GM12865 (cell line): ENCODE measurements at regions not wholly inside any gene's neighbourhood (a gene's known extent, or its start where the extent isn't known, plus 50 kb on each side); places are given as distances from the start of the nearest gene placed in this dataset.

Experiments
- DNase-seq: peaks from one replicate; pipeline ENCODE4 v3.0.0; 2010; ENCODE audit warnings: low read depth
- H3K4me3 ChIP-seq: 2 replicates; pipeline ENCODE4 v1.5.1; 2011; ENCODE audit warnings: mild to moderate bottlenecking, low read depth, low read length, control low read depth
- CTCF ChIP-seq: IDR thresholded peaks from 2 replicates; pipeline ENCODE4 v1.5.1; 2011; ENCODE audit warnings: low read length, control low read depth, low read depth, inconsistent platforms; ENCODE audit not compliant: insufficient read depth; ENCODE audit errors: missing control alignments

DNA sequence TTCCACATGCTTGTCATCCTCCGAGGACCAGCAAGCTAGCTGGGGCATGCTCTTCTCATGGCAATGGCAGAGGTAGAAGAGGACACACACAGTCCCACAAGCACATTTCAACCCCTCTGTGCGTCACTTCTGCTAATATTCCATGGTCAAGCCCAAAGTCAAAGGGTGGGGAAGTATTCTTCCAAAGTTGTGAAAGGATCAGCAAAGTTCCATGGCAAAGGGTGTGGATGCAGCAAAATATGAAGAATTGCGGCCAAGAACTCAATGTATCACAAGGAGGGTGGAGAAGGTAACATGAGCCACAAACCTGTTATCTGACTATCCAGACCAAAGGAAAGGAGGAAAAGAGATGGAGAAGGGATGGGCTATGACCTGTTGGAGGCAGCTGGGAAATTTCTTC lies 71.2 kb upstream of the SNRK start:
- H3K4me3 ChIP-seq, result no peak overlapping the region
- DNase-seq, result no peak
- no peak for TF ChIP-seq CTCF

- no peak for DNase-seq
- TF ChIP-seq CTCF, result no peak
- no peak overlapping the region for H3K4me3 ChIP-seq
Measured at GRCh38 chr3:43214616-43215015, 71.7 kb upstream of the SNRK start.

DNA sequence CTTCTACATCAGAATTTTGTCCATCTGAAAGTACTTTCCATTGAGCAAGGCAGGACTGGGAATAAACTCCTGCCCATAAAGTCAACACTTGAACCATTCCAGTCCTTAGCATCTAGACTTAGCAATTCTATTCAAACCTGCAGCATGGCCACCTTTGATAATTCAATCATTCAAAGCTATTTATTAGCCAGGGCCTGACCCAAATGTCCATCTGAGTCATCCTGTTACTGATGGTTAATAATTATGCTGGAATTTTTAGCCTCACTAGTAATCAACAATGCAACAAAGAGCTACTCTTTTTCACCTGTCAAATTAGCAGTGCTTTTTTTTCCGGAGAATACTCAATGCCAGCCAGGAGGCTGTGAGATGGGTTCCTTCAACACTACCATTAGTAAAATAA lies 72.7 kb upstream of the SNRK start:
- H3K4me3 ChIP-seq, result no peak overlapping the region
- no peak for TF ChIP-seq CTCF
- DNase-seq, result no peak

DNA sequence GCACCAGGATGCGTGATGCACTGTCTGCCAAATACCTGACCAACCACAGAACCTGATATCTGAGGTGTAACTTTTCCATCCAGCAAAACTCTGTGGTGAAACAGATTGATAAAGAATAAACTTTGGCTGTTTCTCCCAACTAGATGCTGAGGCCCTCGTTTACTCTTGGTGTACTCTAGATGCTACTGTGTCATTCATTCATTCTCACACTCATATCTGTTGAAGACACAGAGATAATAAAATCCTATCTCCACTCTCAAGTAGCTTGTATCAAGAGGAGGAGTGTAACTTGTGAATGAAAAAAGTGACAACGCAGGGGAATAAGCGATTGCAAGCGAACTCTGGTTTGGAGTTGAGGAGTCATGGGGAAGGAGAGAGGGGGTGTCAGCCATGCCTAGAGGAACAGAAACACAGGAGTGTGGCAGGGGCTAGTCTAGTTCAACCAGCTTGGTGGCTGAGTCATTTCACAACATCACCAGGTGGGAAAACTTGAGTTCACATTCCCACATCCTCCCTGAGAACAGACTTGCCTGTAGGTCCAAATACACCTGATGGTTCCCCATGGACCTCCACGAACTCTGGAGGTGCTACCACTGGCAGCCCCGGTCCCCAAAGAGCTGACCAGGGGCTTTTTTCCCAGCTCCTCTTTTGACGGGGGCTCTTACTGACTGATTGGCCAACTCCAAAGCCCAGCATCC lies 73.3 kb upstream of the SNRK start:
- TF ChIP-seq CTCF, result no peak
- no peak for DNase-seq
- H3K4me3 ChIP-seq, result no peak overlapping the region

- no peak overlapping the region for H3K4me3 ChIP-seq
- DNase-seq, result no peak
- TF ChIP-seq CTCF, result no peak
Measured at GRCh38 chr3:43211681-43212080, 74.7 kb upstream of the SNRK start.

DNA sequence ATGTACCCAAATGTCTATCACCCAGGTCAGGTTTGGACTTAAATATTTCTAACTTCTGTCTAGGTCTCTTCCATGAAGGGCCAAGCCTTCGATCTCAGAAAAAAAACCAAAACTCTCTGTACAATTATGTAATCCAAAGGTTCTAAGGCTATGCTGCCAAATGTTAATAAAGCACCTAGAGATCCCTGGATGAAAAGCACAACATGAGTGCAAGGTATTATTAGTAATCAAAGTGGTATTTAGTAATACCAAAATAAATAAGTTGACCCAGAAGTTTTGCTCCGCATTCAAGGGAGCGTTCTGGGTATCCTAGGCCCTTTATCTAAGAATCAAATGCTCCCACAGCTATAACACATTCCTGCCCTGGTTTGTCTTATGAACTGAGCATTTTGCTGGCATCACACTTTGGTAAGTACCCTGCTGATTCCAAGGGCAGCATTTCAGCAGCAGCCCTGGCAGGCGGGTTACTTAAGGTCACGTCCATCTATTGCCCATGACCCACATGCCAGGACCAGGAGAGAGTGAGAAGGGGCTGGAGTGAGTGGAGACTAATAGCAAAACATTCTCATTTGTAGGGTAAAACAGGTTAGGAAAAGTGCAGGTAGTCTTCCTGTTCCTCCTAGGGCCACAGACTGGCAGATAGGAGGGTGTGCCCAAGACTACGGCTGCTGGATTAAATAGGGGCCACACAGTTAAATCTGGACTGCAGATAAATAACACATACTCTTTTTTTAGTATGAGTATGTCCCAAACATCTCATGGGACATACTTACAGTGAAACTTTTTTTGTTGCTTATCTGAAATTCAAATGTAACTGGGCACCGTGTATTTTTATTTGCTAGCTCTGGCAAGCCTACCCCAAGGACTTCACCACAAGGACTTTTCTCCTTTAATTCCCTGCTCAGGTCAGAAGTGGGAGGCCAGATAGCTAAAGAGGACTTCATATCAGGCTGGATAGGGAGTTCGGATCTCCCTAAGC lies 76.0 kb upstream of the SNRK start:
- no peak for TF ChIP-seq CTCF
- no peak overlapping the region for H3K4me3 ChIP-seq
- no peak for DNase-seq
